ENCODE measurements at regions not wholly inside any gene's neighbourhood (a gene's known extent, or its start where the extent isn't known, plus 50 kb on each side); places are given as distances from the start of the nearest gene placed in this dataset.

GRCh38 chr5:71974165-71974564 is 133.1 kb upstream of the MAP1B start:
- no peak overlapping the region for H3K4me3 ChIP-seq (ENCODE audit: low read length)
- H3K27me3 ChIP-seq (ENCODE audit: control insufficient read depth, insufficient read depth), result no peaks in the 10 kb centered on the region
- DNase-seq (peak in 1 of 3 donors; percentile 29), ATAC-seq (peak; percentile 81 to 88)
- no peaks in the 10 kb centered on the region for H3K9me3 ChIP-seq (ENCODE audit: control insufficient read depth, low read length)
- 73% methylated on average over 1 of the region's 1 CpG for WGBS
- intact Hi-C loops (cut with DNase I), result no loop called here
- peaks cover 5% of the 10 kb centered on the region for H3K4me1 ChIP-seq (ENCODE audit: control insufficient read depth, insufficient read depth, low read length)
- no peak overlapping the region for H3K27ac ChIP-seq (ENCODE audit: low read length)

- Histone ChIP-seq H3K9me3 (ENCODE audit: control insufficient read depth, low read length) (no peaks in the 10 kb centered on the region), H3K27ac (ENCODE audit: low read length) (peak overlapping the region; percentile 47), H3K4me1 (ENCODE audit: control insufficient read depth, insufficient read depth, low read length) (peaks cover 5% of the 10 kb centered on the region), H3K4me3 (ENCODE audit: low read length) (no peak overlapping the region), H3K27me3 (ENCODE audit: control insufficient read depth, insufficient read depth) (no peaks in the 10 kb centered on the region)
- DNase-seq (no peak), ATAC-seq (peak; percentile 5 to 7)
- 69% methylated on average over 1 of the region's 1 CpG for WGBS
- intact Hi-C loops (cut with DNase I), result no loop called here
These were observed 132.7 kb upstream of the MAP1B start for GRCh38 chr5:71974622-71975021.

- intact Hi-C loops (cut with DNase I), result no loop called here
- Histone ChIP-seq H3K9me3 (ENCODE audit: control insufficient read depth, low read length) (no peaks in the 10 kb centered on the region), H3K27ac (ENCODE audit: low read length) (no peak overlapping the region), H3K4me3 (ENCODE audit: low read length) (no peak overlapping the region), H3K4me1 (ENCODE audit: control insufficient read depth, insufficient read depth, low read length) (peaks cover 5% of the 10 kb centered on the region), H3K27me3 (ENCODE audit: control insufficient read depth, insufficient read depth) (no peaks in the 10 kb centered on the region)
- DNase-seq, result no peak
- no peak for ATAC-seq
- 87% methylated on average over 3 of the region's 3 CpGs for WGBS
These were observed 130.8 kb upstream of the MAP1B start for GRCh38 chr5:71976449-71976848.

- WGBS, result 58% methylated on average over 2 of the region's 2 CpGs
- Histone ChIP-seq H3K9me3 (ENCODE audit: control insufficient read depth, low read length) (no peaks in the 10 kb centered on the region), H3K4me1 (ENCODE audit: control insufficient read depth, insufficient read depth, low read length) (peaks cover 4% of the 10 kb centered on the region), H3K27me3 (ENCODE audit: control insufficient read depth, insufficient read depth) (no peaks in the 10 kb centered on the region), H3K27ac (ENCODE audit: low read length) (no peak overlapping the region), H3K4me3 (ENCODE audit: low read length) (no peak overlapping the region)
- intact Hi-C loops (cut with DNase I), result no loop called here
- ATAC-seq (no peak), DNase-seq (no peak)
These were observed 130.0 kb upstream of the MAP1B start for GRCh38 chr5:71977311-71977710.

- WGBS, result 82% methylated on average over 1 of the region's 1 CpG
- H3K27ac ChIP-seq (ENCODE audit: low read length), result no peak overlapping the region
- intact Hi-C loops (cut with DNase I), result no loop called here
- DNase-seq (no peak), ATAC-seq (no peak)
- H3K27me3 ChIP-seq (ENCODE audit: control insufficient read depth, insufficient read depth), result no peaks in the 10 kb centered on the region
- H3K4me1 ChIP-seq (ENCODE audit: control insufficient read depth, insufficient read depth, low read length), result peaks cover 2% of the 10 kb centered on the region
- no peaks in the 10 kb centered on the region for H3K9me3 ChIP-seq (ENCODE audit: control insufficient read depth, low read length)
- H3K4me3 ChIP-seq (ENCODE audit: low read length), result no peak overlapping the region
These were observed 129.1 kb upstream of the MAP1B start for GRCh38 chr5:71978216-71978615.

GRCh38 chr5:71982717-71983395 is 124.4 kb upstream of the MAP1B start:
- intact Hi-C loops (cut with DNase I), result no loop called here
- Histone ChIP-seq H3K4me3 (ENCODE audit: low read length) (no peak overlapping the region), H3K27ac (ENCODE audit: low read length) (no peak overlapping the region), H3K9me3 (ENCODE audit: control insufficient read depth, low read length) (no peaks in the 10 kb centered on the region), H3K4me1 (ENCODE audit: control insufficient read depth, insufficient read depth, low read length) (no peaks in the 10 kb centered on the region), H3K27me3 (ENCODE audit: control insufficient read depth, insufficient read depth) (no peaks in the 10 kb centered on the region)
- 71% methylated on average over 2 of the region's 2 CpGs for WGBS
- ATAC-seq (no peak), DNase-seq (no peak)

- DNase-seq (no peak), ATAC-seq (no peak)
- Histone ChIP-seq H3K4me3 (ENCODE audit: low read length) (no peak overlapping the region), H3K9me3 (ENCODE audit: control insufficient read depth, low read length) (no peaks in the 10 kb centered on the region), H3K4me1 (ENCODE audit: control insufficient read depth, insufficient read depth, low read length) (no peaks in the 10 kb centered on the region), H3K27ac (ENCODE audit: low read length) (no peak overlapping the region), H3K27me3 (ENCODE audit: control insufficient read depth, insufficient read depth) (no peaks in the 10 kb centered on the region)
- intact Hi-C loops (cut with DNase I), result no loop called here
- 73% methylated on average over 2 of the region's 2 CpGs for WGBS
These were observed 121.2 kb upstream of the MAP1B start for GRCh38 chr5:71986101-71986500.

- 69% methylated on average over 1 of the region's 1 CpG for WGBS
- no peaks in the 10 kb centered on the region for H3K9me3 ChIP-seq (ENCODE audit: control insufficient read depth, low read length)
- DNase-seq (no peak), ATAC-seq (no peak)
- no peak overlapping the region for H3K4me3 ChIP-seq (ENCODE audit: low read length)
- intact Hi-C loops (cut with DNase I), result no loop called here
- H3K27me3 ChIP-seq (ENCODE audit: control insufficient read depth, insufficient read depth), result no peaks in the 10 kb centered on the region
- H3K4me1 ChIP-seq (ENCODE audit: control insufficient read depth, insufficient read depth, low read length), result no peaks in the 10 kb centered on the region
- H3K27ac ChIP-seq (ENCODE audit: low read length), result no peak overlapping the region
These were observed 118.5 kb upstream of the MAP1B start for GRCh38 chr5:71988808-71989207.

GRCh38 chr5:71993600-71993999 is 113.7 kb upstream of the MAP1B start:
- intact Hi-C loops (cut with DNase I), result no loop called here
- no peaks in the 10 kb centered on the region for H3K9me3 ChIP-seq (ENCODE audit: control insufficient read depth, low read length)
- no peaks in the 10 kb centered on the region for H3K27me3 ChIP-seq (ENCODE audit: control insufficient read depth, insufficient read depth)
- DNase-seq (no peak), ATAC-seq (no peak)
- H3K4me3 ChIP-seq (ENCODE audit: low read length), result no peak overlapping the region
- H3K27ac ChIP-seq (ENCODE audit: low read length), result no peak overlapping the region
- H3K4me1 ChIP-seq (ENCODE audit: control insufficient read depth, insufficient read depth, low read length), result no peaks in the 10 kb centered on the region
- 87% methylated on average over 3 of the region's 3 CpGs for WGBS

- Histone ChIP-seq H3K27ac (ENCODE audit: low read length) (no peak overlapping the region), H3K4me3 (ENCODE audit: low read length) (no peak overlapping the region), H3K27me3 (ENCODE audit: control insufficient read depth, insufficient read depth) (no peaks in the 10 kb centered on the region), H3K4me1 (ENCODE audit: control insufficient read depth, insufficient read depth, low read length) (no peaks in the 10 kb centered on the region), H3K9me3 (ENCODE audit: control insufficient read depth, low read length) (no peaks in the 10 kb centered on the region)
- intact Hi-C loops (cut with DNase I), result no loop called here
- WGBS, result 52% methylated on average over 2 of the region's 2 CpGs
- DNase-seq (no peak), ATAC-seq (no peak)
These were observed 110.5 kb upstream of the MAP1B start for GRCh38 chr5:71996789-71997188.

- intact Hi-C loops (cut with DNase I), result no loop called here
- Histone ChIP-seq H3K4me1 (ENCODE audit: control insufficient read depth, insufficient read depth, low read length) (no peaks in the 10 kb centered on the region), H3K9me3 (ENCODE audit: control insufficient read depth, low read length) (peaks cover 2% of the 10 kb centered on the region), H3K27me3 (ENCODE audit: control insufficient read depth, insufficient read depth) (no peaks in the 10 kb centered on the region), H3K27ac (ENCODE audit: low read length) (no peak overlapping the region), H3K4me3 (ENCODE audit: low read length) (no peak overlapping the region)
- DNase-seq (no peak), ATAC-seq (no peak)
These were observed 108.5 kb upstream of the MAP1B start for GRCh38 chr5:71998746-71999145.

GRCh38 chr5:72000707-72001106 is 106.6 kb upstream of the MAP1B start:
- Histone ChIP-seq H3K4me3 (ENCODE audit: low read length) (no peak overlapping the region), H3K4me1 (ENCODE audit: control insufficient read depth, insufficient read depth, low read length) (no peaks in the 10 kb centered on the region), H3K27ac (ENCODE audit: low read length) (no peak overlapping the region), H3K9me3 (ENCODE audit: control insufficient read depth, low read length) (peaks cover 2% of the 10 kb centered on the region), H3K27me3 (ENCODE audit: control insufficient read depth, insufficient read depth) (no peaks in the 10 kb centered on the region)
- DNase-seq, result no peak
- 87% methylated on average over 1 of the region's 1 CpG for WGBS
- intact Hi-C loops (cut with DNase I), result no loop called here
- no peak for ATAC-seq

Measured in right cardiac atrium (tissue), 5 donors.